K562 (cell line): ENCODE measurements at regions not wholly inside any gene's neighbourhood (a gene's known extent, or its start where the extent isn't known, plus 50 kb on each side); places are given as distances from the start of the nearest gene placed in this dataset.

Source experiments
- ATAC-seq: fragments of 200-7000 bp; cut with Tn5 transposase; 3 replicates; pipeline ENCODE4 v1.9.1; 2020; ENCODE audit warnings: moderate library complexity
- BruUV-seq: library from RNA; stranded (reverse); fragments of 400-500 nt; replicated peaks from 2 replicates; lab custom pipeline; 2021; lab: Mats Ljungman, UMichigan
- CTCF ChIA-PET: fragments of 300-600 bp; formaldehyde crosslinking; extraction: SDS; loops from one replicate; lab custom pipeline; 2021; ENCODE audit warnings: low intra/inter-chr PET ratio; lab: Yijun Ruan, JAX
- POLR2A ChIA-PET: fragments of 300-600, 350-650 bp; sonication (Branson Sonifier 250); formaldehyde crosslinking; extraction: SDS; loops from one replicate; lab custom pipeline; 2021; ENCODE audit warnings: antibody characterized with exemption, inconsistent platforms; lab: Yijun Ruan, JAX
- DNase-seq, 4 experiments: peaks; one replicate each; pipeline versions ENCODE4 v3.0.0 to v3.0.0-alpha.2; 2011 to 2018; ENCODE audit warnings: low spot score in 3 of 4, mixed read lengths in 3 of 4; ENCODE audit errors: extremely low read depth in 1 of 4
- FAIRE-seq: peaks from 2 replicates; lab custom pipeline; 2011; peaks lifted over from hg19 to GRCh38; lab: Jason Lieb, UNC
- H2AFZ ChIP-seq: 2 replicates; pipeline ENCODE4 v1.6.0; 2011; ENCODE audit warnings: low read depth, low read length, control low read depth, inconsistent platforms
- H3K27ac ChIP-seq: fragments of 200-600 bp; 3 replicates; pipeline ENCODE4 v1.8.0; 2011; ENCODE audit warnings: low read depth, mild to moderate bottlenecking, control low read depth, inconsistent platforms, low read length, moderate library complexity, mixed read lengths; ENCODE audit errors: extremely low read depth
- H3K27me3 ChIP-seq, 2 experiments: fragments of 300-600 bp in 1 of 2; 2 replicates in 1 of 2; 3 replicates in 1 of 2; pipeline versions ENCODE4 v1.6.0 to v1.8.0; 2011; ENCODE audit warnings: inconsistent platforms in 2 of 2, low read length in 2 of 2, mild to moderate bottlenecking in 1 of 2, mixed read lengths in 1 of 2, moderate library complexity in 1 of 2; ENCODE audit not compliant: control insufficient read depth in 2 of 2, insufficient read depth in 2 of 2
- H3K36me3 ChIP-seq: fragments of 300-600 bp; 3 replicates; pipeline ENCODE4 v1.8.0; 2011; ENCODE audit warnings: mild to moderate bottlenecking, low read length, inconsistent platforms; ENCODE audit not compliant: control insufficient read depth, insufficient read depth
- H3K4me1 ChIP-seq, 2 experiments: fragments of 200-600 bp in 1 of 2; replicated peaks in 1 of 2; 2 replicates in 1 of 2; 3 replicates in 1 of 2; pipeline versions ENCODE4 v1.5.1 to v1.8.0; 2011; ENCODE audit warnings: inconsistent platforms in 2 of 2, low read length in 2 of 2, mild to moderate bottlenecking in 1 of 2, mixed read lengths in 1 of 2, moderate library complexity in 1 of 2; ENCODE audit not compliant: control insufficient read depth in 2 of 2, insufficient read depth in 2 of 2
- H3K4me2 ChIP-seq: 2 replicates; pipeline ENCODE4 v1.6.1; 2011; ENCODE audit warnings: low read length, control low read depth, inconsistent platforms, mixed read lengths; ENCODE audit not compliant: insufficient read depth
- H3K4me3 ChIP-seq: fragments of 200-600 bp; sonication (generic), shearing (Covaris generic); 2 replicates; pipeline ENCODE4 v1.5.1; 2016; ENCODE audit warnings: control low read depth, inconsistent platforms
- H3K79me2 ChIP-seq: fragments of 200-600 bp; 3 replicates; pipeline ENCODE4 v1.8.0; 2011; ENCODE audit warnings: low read length, inconsistent platforms; ENCODE audit not compliant: control insufficient read depth, insufficient read depth
- H3K9ac ChIP-seq, 2 experiments: 2 replicates each; pipeline versions ENCODE4 v1.6.0 to v1.6.1; 2011; ENCODE audit warnings: low read depth in 2 of 2, low read length in 2 of 2, control low read depth in 1 of 2, inconsistent platforms in 1 of 2, mild to moderate bottlenecking in 1 of 2, mixed read lengths in 1 of 2; ENCODE audit not compliant: insufficient read depth in 1 of 2
- H3K9me1 ChIP-seq: one replicate; pipeline ENCODE4 v1.6.0; 2011; ENCODE audit warnings: inconsistent platforms, mild to moderate bottlenecking, low read length, moderate library complexity; ENCODE audit not compliant: control insufficient read depth, insufficient read depth
- H3K9me3 ChIP-seq: replicated peaks from 2 replicates; pipeline ENCODE4 v1.5.1; 2011; ENCODE audit warnings: low read depth, low read length, inconsistent platforms; ENCODE audit not compliant: control insufficient read depth, insufficient read depth
- H4K20me1 ChIP-seq: replicated peaks from 2 replicates; pipeline ENCODE4 v1.6.1; 2011; ENCODE audit warnings: low read length, inconsistent platforms, mixed read lengths; ENCODE audit not compliant: control insufficient read depth, insufficient read depth
- CBFA2T3 ChIP-seq: fragments of 450-650 bp; IDR thresholded peaks from 2 replicates; pipeline ENCODE4 v1.6.1; 2017
- CBX2 ChIP-seq: fragments of 200-600 bp; sonication (generic); IDR thresholded peaks from one replicate; pipeline ENCODE4 v1.6.1; 2012; ENCODE audit warnings: mild to moderate bottlenecking, low read length, inconsistent platforms; ENCODE audit not compliant: insufficient read depth, poor library complexity, severe bottlenecking
- CEBPG ChIP-seq, 3 experiments: fragments of 200-800 bp in 1 of 3; sonication (Bioruptor generic) in 1 of 3; sonication (generic) in 1 of 3; formaldehyde crosslinking in 1 of 3; IDR thresholded peaks in 2 of 3; conservative IDR thresholded peaks in 1 of 3; 2 replicates each; pipeline versions ENCODE4 v1.6.1 to v1.8.0; 2016 to 2022; ENCODE audit warnings: missing compliant biosample characterization in 2 of 3, missing genetic modification characterization in 2 of 3, mild to moderate bottlenecking in 1 of 3, missing genetic modification reagents in 1 of 3
- EGR1 ChIP-seq: fragments of 450-650 bp; conservative IDR thresholded peaks from 2 replicates; pipeline ENCODE4 v1.6.1; 2017; ENCODE audit warnings: mild to moderate bottlenecking
- GABPB2 ChIP-seq: fragments of 250-450 bp; sonication (Bioruptor Pico); conservative IDR thresholded peaks from 2 replicates; pipeline ENCODE4 v1.5.1; 2021; ENCODE audit warnings: mild to moderate bottlenecking
- RHOXF2B ChIP-seq: fragments of 250-450 bp; sonication (Bioruptor Pico); conservative IDR thresholded peaks from 2 replicates; pipeline ENCODE4 v1.5.1; 2021
- TFE3 ChIP-seq: fragments of 450-650 bp; formaldehyde crosslinking; IDR thresholded peaks from 2 replicates; pipeline ENCODE4 v1.4.0; 2020; ENCODE audit warnings: mild to moderate bottlenecking, mixed read lengths
- ZNF584 ChIP-seq: fragments of 200-800 bp; sonication (Bioruptor generic); IDR thresholded peaks from 2 replicates; pipeline ENCODE4 v1.6.1; 2016; ENCODE audit warnings: low read depth, mild to moderate bottlenecking, missing genetic modification characterization, missing compliant biosample characterization
- WGBS: fragments of 100-300 bp; shearing (Covaris generic); methylation state at CpG from one replicate; pipeline ENCODE4 v1.1.6; 2016; ENCODE audit warnings: low coverage, mixed read lengths; ENCODE audit not compliant: insufficient coverage; ENCODE audit errors: missing lambda C conversion rate; 5-methylcytosine and 5-hydroxymethylcytosine counted together
- in situ Hi-C: fragments of 300-500 bp; cut with MboI; formaldehyde crosslinking; loops from 4 replicates; pipeline ENCODE4 v1.15.0; 2018; ENCODE audit warnings: inconsistent platforms, mixed read lengths
- intact Hi-C: fragments of 100-400 bp; cut with micrococcal nuclease; formaldehyde crosslinking; loops from 2 replicates; pipeline ENCODE4 v1.14.2; 2022

DNA sequence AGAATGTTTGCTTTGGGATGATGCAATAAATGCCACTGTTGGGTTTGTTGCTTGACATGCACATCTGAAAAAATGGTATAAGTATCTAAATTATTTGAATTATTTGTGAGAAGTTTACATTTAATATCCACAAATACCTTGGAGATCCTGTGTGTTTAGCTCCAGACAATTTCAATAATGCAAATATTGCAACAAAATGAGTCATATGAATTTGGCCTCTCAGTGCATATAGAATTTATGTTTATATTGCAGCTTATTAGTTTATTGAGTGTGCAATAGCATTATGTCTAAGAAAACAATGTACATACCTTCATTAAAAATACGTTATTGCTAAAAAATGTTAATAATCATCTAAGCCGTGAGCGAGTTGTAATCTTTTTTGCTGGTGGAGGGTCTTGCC, 153.3 kb downstream of the FSCB start:
- no peak overlapping the region for H3K4me2 ChIP-seq
- no peaks in the 10 kb centered on the region for H3K9me1 ChIP-seq
- H3K27ac ChIP-seq = no peak overlapping the region
- no peak overlapping the region for H3K9ac ChIP-seq
- FAIRE-seq = no peak
- TF ChIP-seq ZNF584 = no peak
- TF ChIP-seq RHOXF2B (CRISPR knock-in tag) = no peak
- TF ChIP-seq GABPB2 (CRISPR knock-in tag) = no peak
- no peak for TF ChIP-seq CBFA2T3
- TF ChIP-seq CBX2 = no peak
- no peak for TF ChIP-seq CEBPG (CRISPR knock-in tag; IDR thresholded peaks at IDR 0.05)
- peak in 1 of 2 experiments; percentile 51; a peak in 1 of 4 replicates for TF ChIP-seq CEBPG (tag; conservative IDR thresholded peaks at IDR 0.05 in 1 of 2, IDR thresholded peaks at IDR 0.05 in 1 of 2)
- TF ChIP-seq EGR1 = no peak
- TF ChIP-seq TFE3 (CRISPR knock-in tag) = no peak
- H3K36me3 ChIP-seq = no peaks in the 10 kb centered on the region
- no peak for DNase-seq
- H3K27me3 ChIP-seq = no peaks in the 10 kb centered on the region
- ChIA-PET POLR2A (no interaction called here), CTCF (no interaction called here)
- H3K9me3 ChIP-seq = no peaks in the 10 kb centered on the region
- no TSS peak for BruUV-seq
- intact Hi-C loops = no loop called here
- H3K4me1 ChIP-seq = no peaks in the 10 kb centered on the region
- in situ Hi-C loops = no loop called here
- no peaks in the 10 kb centered on the region for H4K20me1 ChIP-seq
- no peak for ATAC-seq
- no peak overlapping the region for H2AFZ ChIP-seq
- no peaks in the 10 kb centered on the region for H3K79me2 ChIP-seq
- no peak overlapping the region for H3K4me3 ChIP-seq
- WGBS = 4% methylated on average over 3 of the region's 3 CpGs
